GM21825 (cell line): ENCODE measurements at regions not wholly inside any gene's neighbourhood (a gene's known extent, or its start where the extent isn't known, plus 50 kb on each side); places are given as distances from the start of the nearest gene placed in this dataset.
"Not testable (repeated sequence)": the region's sequence is repeated elsewhere in the genome, so short reads cannot be mapped to it uniquely, and the experiment has no call there.

Experiments used
- ATAC-seq: cut with Tn5 transposase; IDR thresholded peaks from one replicate; pipeline ENCODE4 v1.9.1; 2021; ENCODE audit warnings: mild to moderate bottlenecking, moderate library complexity; ENCODE audit not compliant: unreplicated experiment

DNA sequence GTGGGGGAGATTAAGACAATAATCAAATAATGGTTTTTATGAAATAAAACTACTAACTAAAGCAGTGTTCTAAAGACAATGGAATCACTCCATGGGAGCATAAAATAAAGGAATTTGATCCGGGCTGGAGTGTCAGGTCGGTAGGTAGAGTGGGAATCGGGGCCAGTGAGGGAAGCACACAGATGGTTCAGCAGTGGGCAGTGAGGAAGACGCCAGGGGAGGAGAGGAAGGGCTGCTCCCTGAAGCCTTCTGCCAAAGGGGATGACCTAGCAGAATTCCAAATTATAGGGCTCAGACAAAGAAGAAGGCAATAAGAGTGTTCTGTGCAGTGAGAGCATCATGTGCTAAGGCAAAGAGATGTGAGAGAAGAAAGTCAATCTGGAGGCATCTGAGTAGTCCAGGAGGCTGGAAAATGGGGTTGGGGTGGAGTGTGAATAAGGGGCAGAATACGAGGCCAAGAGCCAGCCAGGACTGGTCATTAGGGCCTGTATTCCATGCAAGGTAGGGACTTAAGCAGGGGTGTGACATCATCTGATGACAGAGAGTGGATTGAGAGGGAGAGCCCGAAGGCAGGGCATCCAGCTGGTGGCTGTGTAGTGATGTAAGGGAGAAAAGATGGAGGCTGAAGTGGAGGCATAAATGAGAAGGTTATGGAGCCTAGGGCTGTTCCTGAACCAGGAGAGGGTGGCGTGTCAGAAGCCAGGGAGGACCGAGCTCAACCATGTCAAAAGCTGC lies 137.6 kb downstream of the COPRS start:
- ATAC-seq, result no peak

DNA sequence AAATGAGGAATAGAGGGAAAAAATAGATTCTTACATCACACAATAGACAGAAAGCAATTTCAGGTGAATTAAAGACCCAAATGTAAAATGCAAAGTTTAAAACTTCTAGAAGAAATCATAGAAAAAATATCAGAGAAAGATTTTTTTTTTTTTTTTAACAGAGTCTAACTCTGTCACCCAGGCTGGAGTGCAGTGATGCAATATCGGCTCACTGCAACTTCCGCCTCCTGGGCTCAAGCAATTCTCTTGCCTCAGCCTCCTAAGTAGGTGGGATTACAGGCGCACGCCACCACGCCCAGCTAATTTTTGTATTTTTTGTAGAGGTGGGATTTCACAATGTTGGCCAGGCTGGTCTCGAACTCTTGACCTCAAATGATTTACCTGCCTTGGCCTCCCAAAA lies 141.8 kb downstream of the COPRS start:
- ATAC-seq, result not testable (repeated sequence)

DNA sequence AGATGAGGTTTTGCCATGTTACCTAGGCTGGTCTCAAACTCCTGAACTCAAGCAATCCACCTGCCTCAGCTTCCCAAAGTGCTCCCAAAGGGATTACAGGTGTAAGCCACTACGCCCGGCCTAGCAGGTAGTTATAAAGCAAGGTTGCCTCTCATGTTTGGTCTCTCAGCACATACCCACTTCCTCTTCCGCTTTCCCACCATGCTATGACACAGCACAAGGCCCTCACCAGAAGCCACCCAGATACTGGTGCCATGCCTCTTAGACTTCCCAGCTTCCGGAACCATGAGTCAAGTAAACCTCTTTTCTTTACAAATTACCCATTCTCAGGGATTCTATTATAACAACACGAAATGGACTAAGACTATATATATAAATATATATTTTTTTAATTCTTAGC lies 143.6 kb downstream of the COPRS start:
- ATAC-seq, result no peak

GRCh38 chr17:31704483-31704882 lies 154.6 kb downstream of the COPRS start:
- ATAC-seq, result no peak

DNA sequence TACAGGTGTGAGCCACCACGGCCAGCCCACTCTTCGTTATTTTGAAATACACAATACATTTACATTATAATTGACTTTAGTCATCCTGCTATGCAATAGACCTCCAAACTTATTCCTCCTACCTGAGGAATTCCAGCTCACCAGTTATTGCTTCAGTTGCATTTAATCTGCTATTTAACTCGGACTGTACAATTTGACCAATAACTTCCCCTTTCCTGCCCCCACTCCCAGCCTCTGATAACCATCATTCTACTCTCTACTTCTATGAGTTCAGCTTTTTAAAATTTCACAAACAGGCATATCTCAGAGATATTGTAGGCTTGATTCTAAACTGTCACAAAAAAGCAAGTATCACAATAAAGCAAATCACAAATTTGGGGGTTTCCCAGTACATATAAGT lies 157.0 kb downstream of the COPRS start:
- ATAC-seq, result no peak

DNA sequence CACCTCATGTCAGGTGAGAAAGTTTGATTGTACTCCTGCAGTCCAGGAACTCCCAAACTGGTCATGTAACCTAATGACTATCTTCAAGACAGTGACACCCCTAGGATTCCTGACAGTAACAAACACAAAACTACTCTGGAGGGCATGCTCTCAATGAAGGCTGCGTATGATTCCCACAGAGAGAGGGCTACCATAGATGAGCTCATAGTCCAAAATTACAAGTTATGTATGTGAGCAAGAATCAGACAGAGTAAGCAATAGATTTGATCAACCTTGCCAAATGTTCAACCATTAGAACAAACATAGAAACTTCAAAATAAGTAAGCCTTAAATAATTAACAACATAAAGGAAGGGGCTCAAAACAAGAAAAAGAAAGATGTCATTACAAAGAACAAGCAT lies 158.1 kb downstream of the COPRS start:
- no peak for ATAC-seq

DNA sequence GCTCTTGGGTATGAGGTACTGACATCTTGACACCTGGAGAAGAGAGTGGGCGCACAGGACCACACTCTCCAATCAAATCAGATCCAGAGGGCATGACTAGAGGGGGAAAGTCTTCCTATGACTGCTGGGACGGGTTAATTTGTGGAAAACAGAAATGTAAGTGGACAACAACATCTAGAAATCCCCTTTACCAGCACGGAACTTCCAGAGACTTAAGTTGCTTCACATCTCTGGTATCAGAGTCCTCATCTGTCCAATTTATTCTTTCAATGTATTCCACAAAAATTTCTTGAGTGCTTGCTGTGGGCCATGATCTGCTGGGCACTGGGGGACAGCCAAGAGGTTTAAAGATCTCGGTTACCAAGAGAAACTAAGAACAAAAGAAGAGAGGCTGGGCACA lies 159.2 kb downstream of the COPRS start:
- no peak for ATAC-seq

DNA sequence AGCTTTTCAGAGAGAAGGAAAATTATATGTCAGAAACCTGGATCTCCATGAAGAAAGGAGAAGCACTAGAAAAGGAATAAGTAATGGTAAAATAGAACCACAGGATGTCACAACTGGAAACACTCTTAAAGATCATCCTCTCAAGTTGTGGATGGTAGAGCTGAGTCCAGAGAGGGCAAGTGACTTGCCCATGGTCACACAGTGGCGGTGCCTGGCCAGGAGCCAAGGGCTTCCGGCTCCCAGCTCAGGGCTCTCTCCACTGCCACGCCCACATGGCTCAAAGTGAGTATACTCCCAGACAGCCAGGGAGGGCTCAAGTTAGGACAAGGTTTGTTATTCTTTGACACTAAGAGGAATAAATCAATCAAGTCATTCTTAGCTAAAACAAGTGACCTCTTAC lies 159.8 kb downstream of the COPRS start:
- no peak for ATAC-seq

GRCh38 chr17:31698751-31699150 lies 160.3 kb downstream of the COPRS start:
- no peak for ATAC-seq

GRCh38 chr17:31697838-31698237 lies 161.2 kb downstream of the COPRS start:
- no peak for ATAC-seq

DNA sequence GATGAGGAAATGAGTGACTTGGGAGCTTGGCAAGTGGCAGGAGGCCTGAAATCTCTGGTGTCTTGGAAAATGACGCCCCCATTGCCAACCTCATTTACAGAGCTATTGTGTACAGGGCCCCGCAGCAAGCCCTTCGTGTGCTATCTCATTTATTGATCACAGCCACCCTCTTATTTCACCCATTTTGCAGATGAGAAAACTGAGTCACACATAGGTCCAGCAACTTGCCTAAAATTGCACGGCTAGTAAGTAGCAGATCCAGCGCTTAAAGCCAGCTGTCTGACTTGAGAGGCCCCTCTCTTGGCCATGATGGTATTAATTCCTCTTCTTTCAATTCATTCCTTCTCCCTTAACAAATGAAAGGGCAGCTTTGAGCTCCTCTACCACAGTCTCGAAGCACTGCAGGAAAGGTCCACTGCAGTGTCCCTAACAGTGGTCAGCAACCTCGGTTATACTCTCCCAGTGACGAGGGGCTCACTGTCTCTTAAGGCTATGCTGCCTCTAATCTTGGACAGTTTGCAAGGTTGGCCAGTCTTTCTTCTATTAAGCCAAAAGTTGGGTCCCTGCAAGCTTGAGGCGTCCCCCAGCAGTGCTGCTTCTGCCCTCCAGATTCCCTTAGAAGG lies 162.2 kb downstream of the COPRS start:
- ATAC-seq, result no peak

DNA sequence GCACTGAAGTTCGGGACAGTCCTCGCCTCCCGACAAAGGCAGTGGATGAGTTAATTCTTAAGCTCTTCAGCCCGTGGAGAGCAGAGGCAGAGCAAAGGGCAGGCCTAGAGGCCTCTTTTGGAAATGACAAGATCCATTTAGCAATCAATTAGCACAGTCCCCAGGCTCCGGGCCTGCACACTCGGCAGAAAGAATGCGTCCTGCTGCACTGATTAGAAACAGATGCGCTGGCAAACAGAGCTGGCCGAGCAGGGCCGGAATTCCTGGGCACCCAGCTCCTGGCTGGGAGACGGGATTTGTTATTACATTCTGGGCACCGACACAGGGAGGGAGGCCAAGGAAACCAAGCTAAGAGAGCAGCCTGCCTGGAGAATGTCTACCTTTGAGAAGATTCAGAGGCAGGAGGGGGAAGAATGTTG lies 162.9 kb downstream of the COPRS start:
- no peak for ATAC-seq

- no peak for ATAC-seq
Measured at GRCh38 chr17:31695456-31696090, 163.5 kb downstream of the COPRS start.

DNA sequence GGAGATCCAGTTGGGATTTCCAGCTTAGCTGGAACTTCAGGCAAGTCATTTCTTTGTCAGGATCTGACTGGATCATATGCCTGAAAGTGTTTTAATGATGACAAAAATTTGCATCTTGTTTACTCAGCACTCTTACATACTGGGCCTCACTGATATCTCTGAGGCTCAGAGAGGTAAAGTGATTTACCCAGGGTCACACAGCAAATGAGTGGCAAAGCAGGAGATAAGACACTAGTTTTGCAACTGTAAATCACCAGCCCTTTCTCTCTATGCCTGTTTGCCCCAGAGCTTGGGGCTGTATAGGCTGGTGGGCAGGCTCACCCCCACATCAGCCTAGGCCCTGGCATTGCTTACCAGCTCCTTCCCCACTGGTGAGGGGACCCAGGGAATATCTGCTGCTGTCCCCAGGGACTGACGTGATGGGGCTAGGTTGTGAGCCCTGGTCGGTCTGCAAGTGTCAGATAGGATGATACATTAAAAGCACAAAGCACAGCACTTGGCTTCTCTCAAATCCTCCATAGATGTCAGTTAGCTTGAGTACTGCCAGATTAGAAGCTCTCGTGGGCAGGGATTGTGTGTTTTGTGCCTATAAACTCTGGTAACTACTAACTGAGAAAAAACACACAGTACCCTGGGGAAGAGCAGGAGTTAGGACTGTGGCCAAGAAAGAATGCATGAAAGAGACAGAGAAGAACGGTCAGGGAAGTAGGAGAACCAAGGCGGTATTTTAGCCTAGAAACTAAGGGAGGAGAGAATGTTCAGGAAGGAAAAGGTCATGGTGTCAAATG lies 165.4 kb downstream of the COPRS start:
- ATAC-seq, result no peak

- ATAC-seq, result no peak
Measured at GRCh38 chr17:31692632-31693031, 166.4 kb downstream of the COPRS start.

DNA sequence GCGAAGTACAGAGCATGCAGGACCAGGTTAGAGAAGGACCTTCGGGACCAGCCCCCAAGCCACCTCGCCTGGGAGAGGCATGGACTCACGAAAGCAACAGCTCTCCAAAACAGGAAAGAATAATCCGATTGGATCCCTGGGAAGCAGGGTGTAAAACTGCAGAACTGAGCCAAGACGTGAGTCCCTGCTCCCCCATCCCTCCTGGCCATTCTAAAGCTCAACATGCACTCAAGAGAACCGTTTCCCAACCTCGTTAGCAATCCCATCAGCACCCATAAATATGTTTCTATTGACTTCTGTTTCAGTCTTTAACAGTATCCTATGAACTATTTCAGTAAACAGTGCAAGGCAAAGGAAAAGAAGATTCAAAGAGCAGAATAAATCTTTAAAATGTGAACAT lies 167.0 kb downstream of the COPRS start:
- ATAC-seq, result no peak

GRCh38 chr17:31691251-31691905 lies 167.7 kb downstream of the COPRS start:
- no peak for ATAC-seq

- no peak for ATAC-seq
Measured at GRCh38 chr17:31690151-31690551, 168.9 kb downstream of the COPRS start.

DNA sequence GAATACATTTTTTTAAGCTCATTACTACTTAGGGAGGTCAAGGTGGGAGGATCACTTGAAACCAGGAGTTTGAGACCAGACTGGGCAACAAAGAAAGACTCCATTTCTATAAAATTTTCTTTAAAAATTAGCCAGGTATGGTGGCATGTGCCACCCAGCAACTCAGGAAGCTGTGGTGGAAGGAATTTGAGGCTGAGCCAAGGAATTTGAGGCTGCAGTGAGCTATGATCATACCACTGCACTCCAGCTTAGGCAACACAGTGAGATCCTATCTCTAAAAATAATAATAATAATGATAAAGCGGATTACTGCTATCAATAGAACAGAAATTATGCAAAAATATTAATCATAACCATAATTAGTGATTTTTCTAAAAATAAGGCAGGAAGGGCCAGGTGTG lies 170.3 kb downstream of the COPRS start:
- ATAC-seq, result no peak

DNA sequence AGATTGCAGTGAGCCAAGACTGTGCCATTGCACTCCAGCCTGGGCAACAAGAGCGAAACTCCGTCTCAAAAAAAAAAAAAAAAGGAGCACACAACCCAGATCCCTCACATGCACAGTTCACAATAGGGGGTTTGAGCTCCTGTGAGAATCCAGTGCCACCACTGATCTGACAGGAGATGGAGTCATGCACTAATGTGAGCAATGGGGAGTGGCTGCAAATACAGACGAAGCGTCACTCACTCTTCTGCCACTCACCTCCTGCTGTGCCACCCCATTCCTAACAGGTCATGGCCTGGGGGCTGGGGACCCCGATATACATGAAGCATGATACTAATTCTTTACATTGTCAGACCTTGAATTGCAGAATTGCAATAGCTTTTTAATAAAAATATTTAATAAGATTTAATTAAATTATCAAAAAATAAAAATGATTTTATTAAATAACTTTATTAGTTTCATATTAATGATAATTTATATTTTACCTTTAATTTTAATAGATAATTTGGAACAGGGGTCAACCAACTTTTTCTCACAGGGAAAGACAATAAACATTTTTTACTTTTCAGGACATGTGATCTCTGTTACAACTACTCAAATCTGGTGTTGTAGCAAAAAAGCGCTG lies 171.4 kb downstream of the COPRS start:
- ATAC-seq, result no peak

GRCh38 chr17:31686495-31686894 lies 172.5 kb downstream of the COPRS start:
- no peak for ATAC-seq
